Keratinocyte (primary cell): ENCODE measurements at regions not wholly inside any gene's neighbourhood (a gene's known extent, or its start where the extent isn't known, plus 50 kb on each side); places are given as distances from the start of the nearest gene placed in this dataset.

Experiments used
- DNase-seq: peaks from one replicate; pipeline ENCODE4 v3.0.0-alpha.2; 2011; ENCODE audit warnings: low read depth, missing footprints, low spot score
- FAIRE-seq: peaks from 2 replicates; lab custom pipeline; 2011; peaks lifted over from hg19 to GRCh38; lab: Jason Lieb, UNC
- H2AFZ ChIP-seq: 2 replicates; pipeline ENCODE4 v1.6.0; 2012; ENCODE audit warnings: low read length, control low read depth, inconsistent platforms; ENCODE audit not compliant: control insufficient read depth
- H3K27ac ChIP-seq: 2 replicates; pipeline ENCODE4 v1.5.1; 2011; ENCODE audit warnings: low read length; ENCODE audit not compliant: control insufficient read depth, insufficient read depth
- H3K27me3 ChIP-seq: 3 replicates; pipeline ENCODE4 v1.6.0; 2011; ENCODE audit warnings: low read length; ENCODE audit not compliant: control insufficient read depth, insufficient read depth; ENCODE audit errors: extremely low read depth
- H3K36me3 ChIP-seq, 2 experiments: 2 replicates in 1 of 2; 3 replicates in 1 of 2; pipeline ENCODE4 v1.5.1; 2011; ENCODE audit warnings: low read length in 2 of 2, mild to moderate bottlenecking in 1 of 2; ENCODE audit not compliant: control insufficient read depth in 2 of 2, insufficient read depth in 2 of 2; ENCODE audit errors: extremely low read depth in 1 of 2
- H3K4me1 ChIP-seq: 3 replicates; pipeline ENCODE4 v1.5.1; 2011; ENCODE audit warnings: low read length; ENCODE audit not compliant: control insufficient read depth, insufficient read depth; ENCODE audit errors: extremely low read depth
- H3K4me2 ChIP-seq: 3 replicates; pipeline ENCODE4 v1.6.0; 2011; ENCODE audit warnings: low read depth, low read length; ENCODE audit not compliant: control insufficient read depth, insufficient read depth; ENCODE audit errors: extremely low read depth
- H3K4me3 ChIP-seq, 3 experiments: fragments of 200-600 bp in 1 of 3; sonication (generic) in 1 of 3; 2 replicates in 2 of 3; 3 replicates in 1 of 3; pipeline ENCODE4 v1.5.1; 2011 to 2016; ENCODE audit warnings: low read length in 3 of 3, mild to moderate bottlenecking in 3 of 3, control low read depth in 2 of 3, inconsistent platforms in 1 of 3, low read depth in 1 of 3, mixed read lengths in 1 of 3, mixed run types in 1 of 3, moderate library complexity in 1 of 3; ENCODE audit not compliant: control insufficient read depth in 2 of 3, insufficient read depth in 2 of 3; ENCODE audit errors: extremely low read depth in 1 of 3
- H3K79me2 ChIP-seq: 2 replicates; pipeline ENCODE4 v1.6.0; 2012; ENCODE audit warnings: low read length; ENCODE audit not compliant: control insufficient read depth, insufficient read depth
- H3K9ac ChIP-seq: 3 replicates; pipeline ENCODE4 v1.6.0; 2011; ENCODE audit warnings: low read length; ENCODE audit not compliant: control insufficient read depth, insufficient read depth; ENCODE audit errors: extremely low read depth
- H3K9me1 ChIP-seq: 3 replicates; pipeline ENCODE4 v1.6.0; 2011; ENCODE audit warnings: low read length; ENCODE audit not compliant: control insufficient read depth, insufficient read depth; ENCODE audit errors: extremely low read depth
- H3K9me3 ChIP-seq: 2 replicates; pipeline ENCODE4 v1.5.1; 2012; ENCODE audit warnings: low read depth, low read length; ENCODE audit not compliant: control insufficient read depth
- H4K20me1 ChIP-seq: 3 replicates; pipeline ENCODE4 v1.6.0; 2011; ENCODE audit warnings: low read length; ENCODE audit not compliant: control insufficient read depth, insufficient read depth; ENCODE audit errors: extremely low read depth
- EZH2 ChIP-seq: IDR thresholded peaks from one replicate; pipeline ENCODE4 v1.6.1; 2012; ENCODE audit warnings: inconsistent platforms, mild to moderate bottlenecking, low read length, moderate library complexity
- dilution Hi-C: fragments of 300-500 bp; cut with MboI; formaldehyde crosslinking; loops from one replicate; pipeline ENCODE4 v1.7.0; 2020; ENCODE audit warnings: low sequenced_read_pairs; ENCODE audit not compliant: extremely low pct_ligation_motif_present
- TF ChIP-seq, protein P1 (sequence below), 3 experiments: IDR thresholded peaks in 1 of 3; conservative IDR thresholded peaks in 1 of 3; optimal IDR thresholded peaks in 1 of 3; 2 replicates in 2 of 3; 3 replicates in 1 of 3; pipeline versions ENCODE3 to v1.5.1; 2011; ENCODE audit warnings: low read length in 3 of 3, mild to moderate bottlenecking in 3 of 3, moderate library complexity in 2 of 3, control low read depth in 1 of 3, inconsistent platforms in 1 of 3; ENCODE audit not compliant: insufficient read depth in 2 of 3; ENCODE audit errors: extremely low read depth in 1 of 3

DNA sequence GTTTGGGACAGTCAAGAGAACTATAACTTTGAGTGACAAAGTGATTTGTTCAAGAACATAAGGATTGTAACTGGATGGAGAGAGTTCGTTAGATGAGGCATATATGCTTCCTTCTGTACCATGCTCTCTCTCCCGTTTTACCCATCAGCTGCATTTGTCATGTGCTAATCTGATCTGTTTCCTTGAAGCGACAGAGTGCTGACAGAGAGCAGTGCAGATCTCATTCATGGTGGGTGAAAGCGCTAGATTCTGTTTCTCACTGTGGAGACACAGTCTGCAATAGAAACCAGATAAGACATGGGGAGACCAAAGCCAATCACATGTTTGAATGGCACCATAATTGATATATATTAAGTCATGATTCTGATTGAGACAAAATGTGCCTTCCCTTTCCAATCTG is 456.6 kb upstream of the CELF4 start:
- Histone ChIP-seq H3K4me2 (no peak overlapping the region), H3K9me3 (no peaks in the 10 kb centered on the region), H3K4me3 (no peak overlapping the region), H4K20me1 (no peaks in the 10 kb centered on the region), H2AFZ (no peak overlapping the region), H3K27me3 (no peaks in the 10 kb centered on the region), H3K4me1 (peaks cover 9% of the 10 kb centered on the region), H3K36me3 (no peaks in the 10 kb centered on the region), H3K27ac (no peak overlapping the region), H3K9me1 (no peaks in the 10 kb centered on the region), H3K79me2 (no peaks in the 10 kb centered on the region), H3K9ac (no peak overlapping the region)
- FAIRE-seq (no peak), DNase-seq (no peak)
- TF ChIP-seq, protein P1, sequence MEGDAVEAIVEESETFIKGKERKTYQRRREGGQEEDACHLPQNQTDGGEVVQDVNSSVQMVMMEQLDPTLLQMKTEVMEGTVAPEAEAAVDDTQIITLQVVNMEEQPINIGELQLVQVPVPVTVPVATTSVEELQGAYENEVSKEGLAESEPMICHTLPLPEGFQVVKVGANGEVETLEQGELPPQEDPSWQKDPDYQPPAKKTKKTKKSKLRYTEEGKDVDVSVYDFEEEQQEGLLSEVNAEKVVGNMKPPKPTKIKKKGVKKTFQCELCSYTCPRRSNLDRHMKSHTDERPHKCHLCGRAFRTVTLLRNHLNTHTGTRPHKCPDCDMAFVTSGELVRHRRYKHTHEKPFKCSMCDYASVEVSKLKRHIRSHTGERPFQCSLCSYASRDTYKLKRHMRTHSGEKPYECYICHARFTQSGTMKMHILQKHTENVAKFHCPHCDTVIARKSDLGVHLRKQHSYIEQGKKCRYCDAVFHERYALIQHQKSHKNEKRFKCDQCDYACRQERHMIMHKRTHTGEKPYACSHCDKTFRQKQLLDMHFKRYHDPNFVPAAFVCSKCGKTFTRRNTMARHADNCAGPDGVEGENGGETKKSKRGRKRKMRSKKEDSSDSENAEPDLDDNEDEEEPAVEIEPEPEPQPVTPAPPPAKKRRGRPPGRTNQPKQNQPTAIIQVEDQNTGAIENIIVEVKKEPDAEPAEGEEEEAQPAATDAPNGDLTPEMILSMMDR (optimal IDR thresholded peaks at IDR 0.05 in 1 of 3, IDR thresholded peaks at IDR 0.05 in 1 of 3, conservative IDR thresholded peaks at IDR 0.05 in 1 of 3; ENCODE audit: extremely low read depth in 1 of 3, insufficient read depth in 2 of 3, low read length in 3 of 3), result no peak
- no peak for TF ChIP-seq EZH2
- dilution Hi-C loops, result no loop called here

DNA sequence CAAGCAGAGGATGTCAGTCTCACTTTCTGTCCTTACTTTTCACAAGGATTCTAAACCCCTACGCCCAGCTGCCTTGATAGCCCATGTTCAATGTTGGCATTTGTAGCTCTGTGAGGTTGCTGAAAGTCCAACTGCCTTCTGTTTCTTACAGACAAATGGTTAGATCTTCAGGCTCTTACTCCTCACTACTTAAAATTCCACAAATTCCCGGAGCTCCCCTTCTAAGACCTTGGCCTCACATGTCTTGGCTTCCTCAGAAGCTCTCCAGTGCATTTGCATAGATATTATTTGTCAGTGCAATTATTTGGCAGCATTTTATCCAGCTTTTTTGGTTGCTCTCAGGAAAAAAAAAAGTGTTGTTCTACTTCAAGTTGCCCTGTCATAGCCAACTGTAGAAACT is 453.7 kb upstream of the CELF4 start:
- dilution Hi-C loops, result no loop called here
- H2AFZ ChIP-seq, result no peak overlapping the region
- no peaks in the 10 kb centered on the region for H3K36me3 ChIP-seq
- no peak overlapping the region for H3K4me2 ChIP-seq
- no peak overlapping the region for H3K27ac ChIP-seq
- no peak overlapping the region for H3K9ac ChIP-seq
- TF ChIP-seq, protein P1 (optimal IDR thresholded peaks at IDR 0.05 in 1 of 3, IDR thresholded peaks at IDR 0.05 in 1 of 3, conservative IDR thresholded peaks at IDR 0.05 in 1 of 3; ENCODE audit: extremely low read depth in 1 of 3, insufficient read depth in 2 of 3, low read length in 3 of 3), result no peak
- TF ChIP-seq EZH2, result no peak
- DNase-seq, result no peak
- FAIRE-seq, result no peak
- H3K79me2 ChIP-seq, result no peaks in the 10 kb centered on the region
- H3K27me3 ChIP-seq, result no peaks in the 10 kb centered on the region
- H3K4me3 ChIP-seq, result no peak overlapping the region
- H3K4me1 ChIP-seq, result no peaks in the 10 kb centered on the region
- no peaks in the 10 kb centered on the region for H4K20me1 ChIP-seq
- no peaks in the 10 kb centered on the region for H3K9me3 ChIP-seq
- H3K9me1 ChIP-seq, result no peaks in the 10 kb centered on the region
